ENCODE measurements at regions not wholly inside any gene's neighbourhood (a gene's known extent, or its start where the extent isn't known, plus 50 kb on each side); places are given as distances from the start of the nearest gene placed in this dataset.

- TF ChIP-seq CTCF (IDR thresholded peaks at IDR 0.05) (no peak), POLR2A (IDR thresholded peaks at IDR 0.05) (no peak), EP300 (IDR thresholded peaks at IDR 0.05) (no peak)
Observed at GRCh38 chr12:40581889-40582288, 110.3 kb upstream of the CNTN1 start.
